ENCODE measurements at regions not wholly inside any gene's neighbourhood (a gene's known extent, or its start where the extent isn't known, plus 50 kb on each side); places are given as distances from the start of the nearest gene placed in this dataset.
"Not testable (repeated sequence)": the region's sequence is repeated elsewhere in the genome, so short reads cannot be mapped to it uniquely, and the experiment has no call there.

- Histone ChIP-seq H4K20me1 (ENCODE audit: insufficient read depth) (no peaks in the 10 kb centered on the region), H3K9me3 (ENCODE audit: low read depth) (no peaks in the 10 kb centered on the region), H3F3A (ENCODE audit: insufficient read depth) (no peaks in the 10 kb centered on the region), H3K36me3 (ENCODE audit: low read depth) (no peaks in the 10 kb centered on the region), H3K4me1 (ENCODE audit: insufficient read depth) (no peaks in the 10 kb centered on the region), H3K4me2 (ENCODE audit: unreplicated experiment) (no peak overlapping the region), H3K79me2 (ENCODE audit: insufficient read depth) (no peaks in the 10 kb centered on the region), H3K27me3 (replicated peaks; ENCODE audit: insufficient read depth) (no peaks in the 10 kb centered on the region), H3K9me2 (ENCODE audit: insufficient read depth) (no peaks in the 10 kb centered on the region), H3K27ac (no peak overlapping the region), H3K9ac (no peak overlapping the region), H3K4me3 (no peak overlapping the region), H2AFZ (no peak overlapping the region)
- in situ Hi-C loops (cut with MboI), result no loop called here
- no peak for TF ChIP-seq EZH2 (IDR thresholded peaks at IDR 0.05; ENCODE audit: insufficient read depth, poor library complexity, severe bottlenecking)
- TF ChIP-seq EZH2phosphoT487 (IDR thresholded peaks at IDR 0.05; ENCODE audit: insufficient read depth, low read depth), result no peak
- no peak for DNase-seq
- 28 to 32% methylated on average over 1 of the region's 1 CpG for WGBS, 2 experiments (ENCODE audit: low coverage in 1 of 2, low lambda C conversion rate in 2 of 2, missing lambda C conversion rate in 2 of 2)
These were observed 200.3 kb downstream of the SHOX2 start for GRCh38 chr3:157905885-157906284.

DNA sequence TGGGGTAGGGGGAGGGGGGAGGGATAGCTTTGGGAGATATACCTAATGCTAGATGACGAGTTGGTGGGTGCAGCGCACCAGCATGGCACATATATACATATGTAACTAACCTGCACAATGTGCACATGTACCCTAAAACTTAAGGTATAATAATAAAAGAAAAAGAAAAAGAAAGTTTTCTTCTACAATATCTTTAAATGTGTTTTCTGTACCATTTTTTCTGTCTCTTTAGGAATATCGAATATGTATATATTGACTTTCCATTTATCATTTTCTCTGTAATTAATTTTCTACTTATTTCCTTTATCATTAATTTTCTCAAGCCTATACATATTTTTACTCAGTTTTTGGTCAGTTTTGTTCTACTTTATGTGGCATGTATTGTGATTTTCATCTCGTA lies 203.5 kb downstream of the SHOX2 start:
- H3K4me3 ChIP-seq; H3K4me2 ChIP-seq (ENCODE audit: unreplicated experiment); H4K20me1 ChIP-seq (ENCODE audit: insufficient read depth); in situ Hi-C loops (cut with MboI); H3K9me3 ChIP-seq (ENCODE audit: low read depth); H3K9me2 ChIP-seq (ENCODE audit: insufficient read depth); H3K9ac ChIP-seq; H3K36me3 ChIP-seq (ENCODE audit: low read depth); H3K27ac ChIP-seq; H3F3A ChIP-seq (ENCODE audit: insufficient read depth); DNase-seq; H3K27me3 ChIP-seq (replicated peaks; ENCODE audit: insufficient read depth); H2AFZ ChIP-seq; H3K4me1 ChIP-seq (ENCODE audit: insufficient read depth); H3K79me2 ChIP-seq (ENCODE audit: insufficient read depth): not testable (repeated sequence)
- WGBS, 2 experiments (ENCODE audit: low coverage in 1 of 2, low lambda C conversion rate in 2 of 2, missing lambda C conversion rate in 2 of 2), result 47 to 70% methylated on average over 2 to 4 of the region's 4 CpGs

- Histone ChIP-seq H4K20me1 (ENCODE audit: insufficient read depth) (no peaks in the 10 kb centered on the region), H3K9me3 (ENCODE audit: low read depth) (no peaks in the 10 kb centered on the region), H3K4me3 (no peak overlapping the region), H3K9ac (no peak overlapping the region), H3K27me3 (replicated peaks; ENCODE audit: insufficient read depth) (no peaks in the 10 kb centered on the region), H3F3A (ENCODE audit: insufficient read depth) (no peaks in the 10 kb centered on the region), H3K4me2 (ENCODE audit: unreplicated experiment) (no peak overlapping the region), H3K27ac (no peak overlapping the region), H3K79me2 (ENCODE audit: insufficient read depth) (no peaks in the 10 kb centered on the region), H3K9me2 (ENCODE audit: insufficient read depth) (no peaks in the 10 kb centered on the region), H2AFZ (no peak overlapping the region), H3K36me3 (ENCODE audit: low read depth) (no peaks in the 10 kb centered on the region), H3K4me1 (ENCODE audit: insufficient read depth) (no peaks in the 10 kb centered on the region)
- DNase-seq, result peak; percentile 10
- 32 to 33% methylated on average over 1 of the region's 1 CpG for WGBS, 2 experiments (ENCODE audit: low coverage in 1 of 2, low lambda C conversion rate in 2 of 2, missing lambda C conversion rate in 2 of 2)
- no peak for TF ChIP-seq EZH2phosphoT487 (IDR thresholded peaks at IDR 0.05; ENCODE audit: insufficient read depth, low read depth)
- TF ChIP-seq EZH2 (IDR thresholded peaks at IDR 0.05; ENCODE audit: insufficient read depth, poor library complexity, severe bottlenecking), result no peak
- in situ Hi-C loops (cut with MboI), result no loop called here
These were observed 218.2 kb downstream of the SHOX2 start for GRCh38 chr3:157888040-157888439.

DNA sequence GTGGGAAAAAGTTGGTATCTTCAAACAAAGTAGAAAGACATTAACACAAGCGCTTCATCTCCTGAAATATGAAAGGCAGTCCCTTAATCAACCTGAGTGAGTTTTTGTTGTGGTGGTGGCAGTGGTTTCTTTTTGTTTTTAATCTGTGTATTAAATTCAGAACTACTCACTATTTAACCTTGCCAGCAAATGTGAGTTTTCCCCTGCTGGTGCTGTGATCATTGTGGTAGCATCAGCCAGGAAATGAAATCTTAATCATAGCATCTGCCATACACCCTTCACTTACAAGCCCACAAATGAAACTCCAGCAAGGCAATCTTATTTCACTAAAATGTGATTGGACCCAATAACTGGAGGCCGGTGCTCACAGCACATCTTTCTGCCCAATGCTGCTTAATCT lies 229.7 kb downstream of the SHOX2 start:
- no peaks in the 10 kb centered on the region for H3K27me3 ChIP-seq (replicated peaks; ENCODE audit: insufficient read depth)
- H3K79me2 ChIP-seq (ENCODE audit: insufficient read depth), result no peaks in the 10 kb centered on the region
- no peak overlapping the region for H3K27ac ChIP-seq
- DNase-seq, result no peak
- H3K4me3 ChIP-seq, result no peak overlapping the region
- H3K9me2 ChIP-seq (ENCODE audit: insufficient read depth), result no peaks in the 10 kb centered on the region
- no peak overlapping the region for H2AFZ ChIP-seq
- H3F3A ChIP-seq (ENCODE audit: insufficient read depth), result no peaks in the 10 kb centered on the region
- TF ChIP-seq EZH2 (IDR thresholded peaks at IDR 0.05; ENCODE audit: insufficient read depth, poor library complexity, severe bottlenecking), result no peak
- no peak for TF ChIP-seq EZH2phosphoT487 (IDR thresholded peaks at IDR 0.05; ENCODE audit: insufficient read depth, low read depth)
- H3K4me1 ChIP-seq (ENCODE audit: insufficient read depth), result no peaks in the 10 kb centered on the region
- H3K36me3 ChIP-seq (ENCODE audit: low read depth), result no peaks in the 10 kb centered on the region
- H3K4me2 ChIP-seq (ENCODE audit: unreplicated experiment), result no peak overlapping the region
- no peak overlapping the region for H3K9ac ChIP-seq
- in situ Hi-C loops (cut with MboI), result no loop called here
- no peaks in the 10 kb centered on the region for H4K20me1 ChIP-seq (ENCODE audit: insufficient read depth)
- 65 to 79% methylated on average over 2 of the region's 2 CpGs for WGBS, 2 experiments (ENCODE audit: low coverage in 1 of 2, low lambda C conversion rate in 2 of 2, missing lambda C conversion rate in 2 of 2)
- H3K9me3 ChIP-seq (ENCODE audit: low read depth), result no peaks in the 10 kb centered on the region

GRCh38 chr3:157872902-157873301 lies 233.3 kb downstream of the SHOX2 start:
- H3F3A ChIP-seq (ENCODE audit: insufficient read depth), result peaks cover 9% of the 10 kb centered on the region
- H3K4me2 ChIP-seq (ENCODE audit: unreplicated experiment), result no peak overlapping the region
- 0 to 6% methylated on average over 1 of the region's 1 CpG for WGBS, 2 experiments (ENCODE audit: low coverage in 1 of 2, low lambda C conversion rate in 2 of 2, missing lambda C conversion rate in 2 of 2)
- no peaks in the 10 kb centered on the region for H3K27me3 ChIP-seq (replicated peaks; ENCODE audit: insufficient read depth)
- peaks cover 6% of the 10 kb centered on the region for H3K4me1 ChIP-seq (ENCODE audit: insufficient read depth)
- no peaks in the 10 kb centered on the region for H3K36me3 ChIP-seq (ENCODE audit: low read depth)
- no peaks in the 10 kb centered on the region for H3K79me2 ChIP-seq (ENCODE audit: insufficient read depth)
- TF ChIP-seq EZH2 (IDR thresholded peaks at IDR 0.05; ENCODE audit: insufficient read depth, poor library complexity, severe bottlenecking) (no peak), EZH2phosphoT487 (IDR thresholded peaks at IDR 0.05; ENCODE audit: insufficient read depth, low read depth) (no peak)
- DNase-seq, result no peak
- H3K9me3 ChIP-seq (ENCODE audit: low read depth), result no peaks in the 10 kb centered on the region
- H3K9me2 ChIP-seq (ENCODE audit: insufficient read depth), result no peaks in the 10 kb centered on the region
- no peak overlapping the region for H3K4me3 ChIP-seq
- H3K27ac ChIP-seq, result no peak overlapping the region
- no peak overlapping the region for H3K9ac ChIP-seq
- no peaks in the 10 kb centered on the region for H4K20me1 ChIP-seq (ENCODE audit: insufficient read depth)
- in situ Hi-C loops (cut with MboI), result no loop called here
- no peak overlapping the region for H2AFZ ChIP-seq
